ENCODE measurements at regions not wholly inside any gene's neighbourhood (a gene's known extent, or its start where the extent isn't known, plus 50 kb on each side); places are given as distances from the start of the nearest gene placed in this dataset.

DNA sequence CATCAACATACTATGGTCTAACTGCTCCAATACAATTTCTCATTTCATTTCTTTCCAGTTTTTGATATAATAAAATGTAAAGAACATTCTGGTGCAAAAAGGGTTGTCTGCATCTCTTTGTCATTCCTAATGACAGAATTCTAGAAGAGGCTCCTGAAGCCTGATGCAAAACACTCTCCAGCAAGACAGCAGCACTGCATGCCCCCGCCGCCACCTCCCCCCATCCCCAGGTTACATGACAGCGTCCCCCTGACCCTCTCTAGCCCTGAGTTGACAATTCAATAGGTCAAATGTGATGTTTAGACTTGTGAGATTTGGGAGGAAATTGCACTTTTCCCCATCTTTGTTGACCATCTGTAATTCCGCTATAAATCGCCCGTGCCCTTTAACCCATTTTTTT lies 64.6 kb upstream of the C1orf21 start:
- no peak for TF ChIP-seq CTCF (IDR thresholded peaks at IDR 0.05; ENCODE audit: control insufficient read depth, insufficient read depth, low read depth, low read length, missing control alignments)
- no peak for DNase-seq (ENCODE audit: low read depth)
- no peak overlapping the region for H3K4me3 ChIP-seq (ENCODE audit: control insufficient read depth, low read depth, low read length)

GRCh38 chr1:184324972-184325371 lies 61.9 kb upstream of the C1orf21 start:
- H3K4me3 ChIP-seq (ENCODE audit: control insufficient read depth, low read depth, low read length) = no peak overlapping the region
- DNase-seq (ENCODE audit: low read depth) = no peak
- no peak for TF ChIP-seq CTCF (IDR thresholded peaks at IDR 0.05; ENCODE audit: control insufficient read depth, insufficient read depth, low read depth, low read length, missing control alignments)

DNA sequence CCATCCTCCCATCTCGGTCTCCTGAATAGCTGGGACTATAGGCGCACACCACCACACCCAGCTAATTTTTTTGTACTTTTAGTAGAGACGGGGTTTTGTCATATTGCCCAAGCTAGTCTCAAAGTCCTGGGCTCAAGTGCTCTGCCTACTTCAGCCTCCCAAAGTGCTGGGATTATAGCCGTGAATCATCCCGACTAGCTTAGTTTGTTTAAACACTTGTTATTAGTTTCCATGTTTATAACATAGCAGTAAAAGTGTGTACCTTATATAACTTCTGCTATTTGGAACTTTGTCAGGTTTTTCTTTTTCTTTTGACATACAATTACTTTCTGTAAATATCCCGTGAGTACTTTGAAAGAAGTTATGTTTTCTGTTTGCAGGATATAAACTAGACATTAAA lies 60.6 kb upstream of the C1orf21 start:
- TF ChIP-seq CTCF (IDR thresholded peaks at IDR 0.05; ENCODE audit: control insufficient read depth, insufficient read depth, low read depth, low read length, missing control alignments) = no peak
- DNase-seq (ENCODE audit: low read depth) = no peak
- no peak overlapping the region for H3K4me3 ChIP-seq (ENCODE audit: control insufficient read depth, low read depth, low read length)

DNA sequence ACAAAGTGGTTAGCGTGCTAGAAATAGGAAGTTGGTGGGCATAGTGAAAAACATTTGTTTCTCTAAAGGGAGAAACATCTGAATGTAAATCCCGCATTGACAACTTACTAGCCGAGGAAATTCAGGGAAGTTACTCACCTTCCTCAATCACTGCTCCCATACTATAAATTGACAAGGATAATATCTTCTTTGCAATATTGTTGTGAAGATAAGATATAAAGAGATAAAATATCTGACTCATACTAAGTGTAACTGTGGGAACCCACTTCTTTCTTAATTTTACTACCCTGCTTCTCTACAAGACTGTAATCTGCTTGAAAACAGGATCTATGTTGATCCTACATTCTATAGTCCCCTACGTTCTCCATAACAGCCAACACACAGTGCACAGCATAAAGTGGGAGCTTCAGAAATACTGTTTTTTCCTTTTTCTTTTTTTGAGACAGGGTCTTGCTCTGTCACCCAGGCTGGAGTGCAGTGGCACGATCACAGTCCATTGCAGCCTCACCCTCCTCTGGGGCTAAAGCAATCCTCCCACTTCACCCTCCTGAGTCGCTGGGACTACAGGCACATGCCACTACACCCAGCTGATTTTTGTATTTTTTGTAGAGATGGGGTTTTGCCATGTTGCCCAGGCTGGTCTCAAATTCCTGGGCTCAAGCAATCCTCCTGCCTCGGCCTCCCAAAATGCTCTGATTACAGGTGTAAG lies 57.4 kb upstream of the C1orf21 start:
- no peak overlapping the region for H3K4me3 ChIP-seq (ENCODE audit: control insufficient read depth, low read depth, low read length)
- no peak for DNase-seq (ENCODE audit: low read depth)
- TF ChIP-seq CTCF (IDR thresholded peaks at IDR 0.05; ENCODE audit: control insufficient read depth, insufficient read depth, low read depth, low read length, missing control alignments) = no peak

- no peak for DNase-seq (ENCODE audit: low read depth)
- no peak for TF ChIP-seq CTCF (IDR thresholded peaks at IDR 0.05; ENCODE audit: control insufficient read depth, insufficient read depth, low read depth, low read length, missing control alignments)
- no peak overlapping the region for H3K4me3 ChIP-seq (ENCODE audit: control insufficient read depth, low read depth, low read length)
Observed at GRCh38 chr1:184329962-184330868, 56.6 kb upstream of the C1orf21 start.

DNA sequence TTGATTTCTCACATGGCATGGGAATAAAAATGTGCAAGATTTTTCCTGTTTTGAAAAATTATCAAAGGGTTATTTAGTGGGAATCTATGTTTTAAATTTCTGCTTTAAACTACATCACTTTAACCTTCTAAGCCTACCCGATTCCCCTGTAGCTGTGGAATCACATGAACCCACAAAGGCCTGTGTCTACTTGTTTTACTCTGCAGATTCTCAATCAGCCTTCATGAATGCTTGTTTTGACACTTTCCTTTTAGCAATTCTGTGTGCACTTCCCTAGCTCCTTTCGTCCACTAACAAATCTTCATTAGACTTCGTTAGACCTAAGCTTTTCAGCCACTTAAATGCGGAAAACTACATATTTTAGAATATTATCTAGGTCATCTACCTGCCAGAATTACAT lies 56.0 kb upstream of the C1orf21 start:
- no peak for TF ChIP-seq CTCF (IDR thresholded peaks at IDR 0.05; ENCODE audit: control insufficient read depth, insufficient read depth, low read depth, low read length, missing control alignments)
- no peak for DNase-seq (ENCODE audit: low read depth)
- H3K4me3 ChIP-seq (ENCODE audit: control insufficient read depth, low read depth, low read length) = no peak overlapping the region
